GM12878 (cell line): ENCODE measurements at regions not wholly inside any gene's neighbourhood (a gene's known extent, or its start where the extent isn't known, plus 50 kb on each side); places are given as distances from the start of the nearest gene placed in this dataset.
A peak's percentile ranks its signal among the peaks of the same experiment; 100 is the strongest.

Source experiments
- ATAC-seq: fragments of 200-7000 bp; cut with Tn5 transposase; 3 replicates; pipeline ENCODE4 v1.9.1; 2020; ENCODE audit warnings: mild to moderate bottlenecking, moderate library complexity
- BruUV-seq: library from RNA; stranded (reverse); fragments of 400-500 nt; replicated peaks from 2 replicates; lab custom pipeline; 2021; lab: Mats Ljungman, UMichigan
- CTCF ChIA-PET: fragments of 300-600 bp; sonication (Branson Sonifier 250); formaldehyde crosslinking; extraction: SDS; loops from one replicate; lab custom pipeline; 2021; ENCODE audit warnings: inconsistent platforms; lab: Yijun Ruan, JAX
- POLR2A ChIA-PET: fragments of 350-600 bp; formaldehyde crosslinking; extraction: SDS; loops from one replicate; lab custom pipeline; 2021; ENCODE audit warnings: inconsistent platforms; lab: Charles Lee
- RAD21 ChIA-PET: fragments of 300-600 bp; sonication (Branson Sonifier 250); formaldehyde crosslinking; loops from one replicate; lab custom pipeline; 2023; ENCODE audit warnings: antibody characterized with exemption; ENCODE audit not compliant: unreplicated experiment; lab: Charles Lee
- SMC1A ChIA-PET: fragments of 300-600 bp; sonication (Branson Sonifier 250); formaldehyde crosslinking; loops from one replicate; lab custom pipeline; 2023; ENCODE audit not compliant: unreplicated experiment, uncharacterized antibody; lab: Charles Lee
- DNase-seq: peaks from one replicate; pipeline ENCODE4 v3.0.0-alpha.2; 2011; ENCODE audit warnings: low read depth, low spot score
- FAIRE-seq: peaks from 3 replicates; lab custom pipeline; 2011; peaks lifted over from hg19 to GRCh38; lab: Jason Lieb, UNC
- H2AFZ ChIP-seq: 2 replicates; pipeline ENCODE4 v1.6.0; 2011; ENCODE audit warnings: low read depth, low read length, control low read depth; ENCODE audit not compliant: control insufficient read depth
- H3K27ac ChIP-seq: 2 replicates; pipeline ENCODE4 v1.5.1; 2011; ENCODE audit warnings: control low read depth; ENCODE audit not compliant: control insufficient read depth, insufficient read depth
- H3K27me3 ChIP-seq, 2 experiments: replicated peaks in 1 of 2; 2 replicates each; pipeline versions ENCODE4 v1.6.0 to v1.6.1; 2011; ENCODE audit warnings: low read length in 1 of 2; ENCODE audit not compliant: control insufficient read depth in 2 of 2, insufficient read depth in 2 of 2
- H3K36me3 ChIP-seq, 2 experiments: 2 replicates each; pipeline ENCODE4 v1.5.1; 2011; ENCODE audit warnings: low read length in 1 of 2; ENCODE audit not compliant: control insufficient read depth in 2 of 2, insufficient read depth in 2 of 2
- H3K4me1 ChIP-seq: 2 replicates; pipeline ENCODE4 v1.6.1; 2011; ENCODE audit warnings: mild to moderate bottlenecking, low read length, moderate library complexity, mixed read lengths; ENCODE audit not compliant: control insufficient read depth, insufficient read depth
- H3K4me2 ChIP-seq: 2 replicates; pipeline ENCODE4 v1.6.0; 2011; ENCODE audit warnings: control low read depth; ENCODE audit not compliant: control insufficient read depth, insufficient read depth
- H3K4me3 ChIP-seq: fragments of 200-600 bp; sonication (generic); 2 replicates; pipeline ENCODE4 v1.5.1; 2016
- H3K79me2 ChIP-seq: 2 replicates; pipeline ENCODE4 v1.6.0; 2011; ENCODE audit warnings: low read length; ENCODE audit not compliant: control insufficient read depth, insufficient read depth
- H3K9ac ChIP-seq: 2 replicates; pipeline ENCODE4 v1.8.0; 2011; ENCODE audit warnings: low read length, control low read depth, mixed read lengths; ENCODE audit not compliant: control insufficient read depth, insufficient read depth
- H3K9me3 ChIP-seq: replicated peaks from 3 replicates; pipeline ENCODE4 v1.5.1; 2011; ENCODE audit warnings: mild to moderate bottlenecking, low read length; ENCODE audit not compliant: control insufficient read depth, insufficient read depth
- H4K20me1 ChIP-seq: 2 replicates; pipeline ENCODE4 v1.6.0; 2011; ENCODE audit not compliant: control insufficient read depth, insufficient read depth
- JUND ChIP-seq: IDR thresholded peaks from 2 replicates; pipeline ENCODE4 v1.6.1; 2012; ENCODE audit warnings: low read depth, mild to moderate bottlenecking, low read length, improper control_type of control experiment, moderate library complexity
- NFYB ChIP-seq: IDR thresholded peaks from 2 replicates; pipeline ENCODE4 v1.6.1; 2011; ENCODE audit warnings: low read depth, mild to moderate bottlenecking, low read length, improper control_type of control experiment, moderate library complexity; ENCODE audit not compliant: insufficient read depth
- RELA ChIP-seq: fragments of 450-650 bp; IDR thresholded peaks from 2 replicates; pipeline ENCODE4 v1.8.0; 2014; ENCODE audit warnings: borderline replicate concordance; ENCODE audit not compliant: partially characterized antibody
- STAT1 ChIP-seq: fragments of 450-650 bp; conservative IDR thresholded peaks from 2 replicates; pipeline ENCODE4 v1.6.1; 2014; ENCODE audit warnings: antibody characterized with exemption, mild to moderate bottlenecking
- YY1 ChIP-seq: IDR thresholded peaks from 2 replicates; pipeline ENCODE4 v1.6.1; 2011; ENCODE audit warnings: low read depth, mild to moderate bottlenecking, low read length
- WGBS: methylation state at CpG from one replicate; pipeline ENCODE4 v1.1.6; 2016; ENCODE audit warnings: low lambda C conversion rate; ENCODE audit not compliant: insufficient replicate concordance, insufficient coverage; ENCODE audit errors: missing lambda C conversion rate; 5-methylcytosine and 5-hydroxymethylcytosine counted together
- in situ Hi-C: fragments of 300-500 bp; cut with MboI; formaldehyde crosslinking; loops from 9 replicates; pipeline ENCODE4 v1.14.3; 2018; ENCODE audit warnings: mixed read lengths
- intact Hi-C: fragments of 100-400 bp; cut with micrococcal nuclease; formaldehyde crosslinking; loops from one replicate; pipeline ENCODE4 v1.14.2; 2022; ENCODE audit not compliant: unreplicated experiment
- TF ChIP-seq, protein P1 (sequence below): IDR thresholded peaks from 2 replicates; pipeline ENCODE4 v1.6.1; 2012; ENCODE audit warnings: mild to moderate bottlenecking, low read depth, low read length

DNA sequence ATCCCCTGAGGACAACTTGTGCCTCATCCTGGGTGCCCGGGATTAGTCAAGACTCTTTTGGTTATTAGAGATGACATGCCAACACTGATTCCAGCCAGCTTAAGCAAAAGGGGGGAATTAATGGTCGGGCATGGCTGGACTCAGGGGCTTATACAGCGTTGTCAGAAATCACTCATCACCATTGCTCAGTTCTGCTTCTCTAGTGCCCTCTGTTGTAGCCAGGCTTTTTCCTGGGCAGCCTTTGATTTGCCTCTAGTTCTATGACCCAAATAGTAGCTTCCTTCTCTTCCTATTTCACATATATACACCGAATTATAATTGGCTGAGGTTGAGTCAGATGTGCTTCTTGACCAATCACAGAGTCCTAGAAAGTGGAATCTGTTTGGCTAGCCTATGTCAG, 192.0 kb upstream of the HABP2 start:
- H2AFZ ChIP-seq = no peak overlapping the region
- in situ Hi-C loops = no loop called here
- TF ChIP-seq STAT1 (no peak), NFYB (0 out of 2 replicates have a peak, but pooled peaks have one; percentile 26), YY1 (no peak)
- TF ChIP-seq, all 136 proteins: peak for 1
- POLR2A ChIA-PET = no interaction called here
- DNase-seq (no peak), FAIRE-seq (no peak), ATAC-seq (no peak; the same call in 2 of the 3 replicates)
- CTCF ChIA-PET = no interaction called here
- Histone ChIP-seq H3K4me3 (no peak overlapping the region), H3K27ac (no peak overlapping the region), H3K9me3 (no peaks in the 10 kb centered on the region; the same call in 2 of the 3 replicates), H4K20me1 (no peaks in the 10 kb centered on the region), H3K27me3 (0 out of 4 replicates have a peak, but pooled peaks cover 0 to 2% of the 10 kb centered on the region in 2 experiments), H3K9ac (no peak overlapping the region), H3K79me2 (no peaks in the 10 kb centered on the region), H3K4me1 (no peaks in the 10 kb centered on the region), H3K4me2 (no peak overlapping the region), H3K36me3 (no peaks in the 10 kb centered on the region)
- RAD21 ChIA-PET = no interaction called here
- intact Hi-C loops = no loop called here
- 2% methylated on average over 4 of the region's 4 CpGs for WGBS
- SMC1A ChIA-PET = no interaction called here
- no TSS peak for BruUV-seq

DNA sequence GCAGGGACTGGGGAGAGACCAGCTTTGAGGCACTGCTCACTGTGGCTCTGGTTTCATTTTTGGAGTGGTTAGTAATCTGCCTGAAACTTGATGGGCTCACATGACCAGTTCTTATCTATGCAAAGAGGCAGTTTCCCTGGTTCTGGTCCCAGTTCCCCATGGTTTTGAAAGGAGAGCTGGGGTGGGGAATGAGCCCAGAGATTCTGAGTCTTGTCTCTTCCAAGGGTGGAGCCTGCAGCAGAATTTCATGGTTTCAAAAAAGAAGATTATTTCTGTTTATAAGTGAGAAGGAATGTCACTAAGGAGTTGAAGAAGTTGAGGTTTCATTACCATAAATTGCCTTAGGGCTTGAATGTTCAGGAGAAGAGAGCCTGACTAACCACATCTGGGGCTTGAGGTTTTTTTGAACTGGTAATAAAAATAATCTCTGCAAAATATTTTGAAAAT, 190.2 kb upstream of the HABP2 start:
- no peak for DNase-seq
- CTCF ChIA-PET = no interaction called here
- POLR2A ChIA-PET = no interaction called here
- no peaks in the 10 kb centered on the region for H3K4me1 ChIP-seq
- H3K4me2 ChIP-seq = no peak overlapping the region
- no peak overlapping the region for H3K4me3 ChIP-seq
- H3K27me3 ChIP-seq = no peaks in the 10 kb centered on the region
- ATAC-seq = no peak
- SMC1A ChIA-PET = no interaction called here
- in situ Hi-C loops (no loop called here), intact Hi-C loops (no loop called here)
- no peaks in the 10 kb centered on the region; the same call in 2 of the 3 replicates for H3K9me3 ChIP-seq
- H3K9ac ChIP-seq = no peak overlapping the region
- no peaks in the 10 kb centered on the region for H3K79me2 ChIP-seq
- H3K36me3 ChIP-seq = no peaks in the 10 kb centered on the region
- no peak for FAIRE-seq
- no peak overlapping the region for H2AFZ ChIP-seq
- H3K27ac ChIP-seq = no peak overlapping the region
- no TSS peak for BruUV-seq
- TF ChIP-seq JUND (no peak), RELA (no peak)
- TF ChIP-seq, protein P1, sequence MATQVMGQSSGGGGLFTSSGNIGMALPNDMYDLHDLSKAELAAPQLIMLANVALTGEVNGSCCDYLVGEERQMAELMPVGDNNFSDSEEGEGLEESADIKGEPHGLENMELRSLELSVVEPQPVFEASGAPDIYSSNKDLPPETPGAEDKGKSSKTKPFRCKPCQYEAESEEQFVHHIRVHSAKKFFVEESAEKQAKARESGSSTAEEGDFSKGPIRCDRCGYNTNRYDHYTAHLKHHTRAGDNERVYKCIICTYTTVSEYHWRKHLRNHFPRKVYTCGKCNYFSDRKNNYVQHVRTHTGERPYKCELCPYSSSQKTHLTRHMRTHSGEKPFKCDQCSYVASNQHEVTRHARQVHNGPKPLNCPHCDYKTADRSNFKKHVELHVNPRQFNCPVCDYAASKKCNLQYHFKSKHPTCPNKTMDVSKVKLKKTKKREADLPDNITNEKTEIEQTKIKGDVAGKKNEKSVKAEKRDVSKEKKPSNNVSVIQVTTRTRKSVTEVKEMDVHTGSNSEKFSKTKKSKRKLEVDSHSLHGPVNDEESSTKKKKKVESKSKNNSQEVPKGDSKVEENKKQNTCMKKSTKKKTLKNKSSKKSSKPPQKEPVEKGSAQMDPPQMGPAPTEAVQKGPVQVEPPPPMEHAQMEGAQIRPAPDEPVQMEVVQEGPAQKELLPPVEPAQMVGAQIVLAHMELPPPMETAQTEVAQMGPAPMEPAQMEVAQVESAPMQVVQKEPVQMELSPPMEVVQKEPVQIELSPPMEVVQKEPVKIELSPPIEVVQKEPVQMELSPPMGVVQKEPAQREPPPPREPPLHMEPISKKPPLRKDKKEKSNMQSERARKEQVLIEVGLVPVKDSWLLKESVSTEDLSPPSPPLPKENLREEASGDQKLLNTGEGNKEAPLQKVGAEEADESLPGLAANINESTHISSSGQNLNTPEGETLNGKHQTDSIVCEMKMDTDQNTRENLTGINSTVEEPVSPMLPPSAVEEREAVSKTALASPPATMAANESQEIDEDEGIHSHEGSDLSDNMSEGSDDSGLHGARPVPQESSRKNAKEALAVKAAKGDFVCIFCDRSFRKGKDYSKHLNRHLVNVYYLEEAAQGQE = no peak
- H4K20me1 ChIP-seq = no peaks in the 10 kb centered on the region
- RAD21 ChIA-PET = no interaction called here
